H1 (cell line): ENCODE measurements at regions not wholly inside any gene's neighbourhood (a gene's known extent, or its start where the extent isn't known, plus 50 kb on each side); places are given as distances from the start of the nearest gene placed in this dataset.

Source experiments
- CBX8 ChIP-seq: fragments of 300-800, 300-1000 bp; sonication (generic); IDR thresholded peaks from 2 replicates; pipeline ENCODE4 v1.7.1; 2016; ENCODE audit warnings: low read depth, low read length, borderline replicate concordance
- EGR1 ChIP-seq: IDR thresholded peaks from 2 replicates; pipeline ENCODE4 v1.6.1; 2011; ENCODE audit warnings: low read depth, low read length, borderline replicate concordance
- RNF2 ChIP-seq: fragments of 200-900, 300-1000 bp; sonication (generic); IDR thresholded peaks from 2 replicates; pipeline ENCODE4 v1.7.1; 2016; ENCODE audit warnings: borderline replicate concordance, low read depth, mild to moderate bottlenecking, antibody characterized with exemption, low read length; ENCODE audit not compliant: poor library complexity, severe bottlenecking; ENCODE audit errors: missing control alignments
- SIX5 ChIP-seq: IDR thresholded peaks from 2 replicates; pipeline ENCODE4 v1.6.1; 2011; ENCODE audit warnings: mild to moderate bottlenecking, low read depth, low read length
- SRF ChIP-seq: IDR thresholded peaks from 2 replicates; pipeline ENCODE4 v1.6.1; 2011; ENCODE audit warnings: mild to moderate bottlenecking, low read depth, low read length, moderate library complexity
- TF ChIP-seq, protein P1 (sequence below): fragments of 300-600 bp; sonication (generic); IDR thresholded peaks from 2 replicates; pipeline ENCODE4 v1.7.1; 2012; ENCODE audit warnings: low read length, moderate library complexity, mild to moderate bottlenecking, inconsistent platforms; ENCODE audit not compliant: insufficient replicate concordance

DNA sequence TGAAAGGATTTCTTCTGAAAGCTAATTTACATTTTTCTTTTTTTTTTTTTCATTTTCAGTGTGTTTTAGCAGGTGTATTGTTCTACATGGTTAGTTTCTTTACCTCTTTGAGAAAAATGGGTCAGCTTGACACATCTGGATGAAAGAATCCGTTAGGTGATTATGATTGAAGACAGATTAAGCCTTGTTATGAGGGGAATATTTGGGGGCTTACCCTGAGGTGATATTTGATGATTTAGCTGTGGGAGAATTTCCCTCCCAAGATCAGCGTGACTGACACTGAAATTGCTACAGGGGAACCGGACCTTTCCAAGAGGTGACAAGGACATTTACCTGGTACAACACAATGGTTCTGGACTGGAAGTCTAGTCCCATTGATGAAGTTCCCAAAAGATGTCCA is 147.5 kb downstream of the NFKBIZ start (continued):
- TF ChIP-seq, protein P1, sequence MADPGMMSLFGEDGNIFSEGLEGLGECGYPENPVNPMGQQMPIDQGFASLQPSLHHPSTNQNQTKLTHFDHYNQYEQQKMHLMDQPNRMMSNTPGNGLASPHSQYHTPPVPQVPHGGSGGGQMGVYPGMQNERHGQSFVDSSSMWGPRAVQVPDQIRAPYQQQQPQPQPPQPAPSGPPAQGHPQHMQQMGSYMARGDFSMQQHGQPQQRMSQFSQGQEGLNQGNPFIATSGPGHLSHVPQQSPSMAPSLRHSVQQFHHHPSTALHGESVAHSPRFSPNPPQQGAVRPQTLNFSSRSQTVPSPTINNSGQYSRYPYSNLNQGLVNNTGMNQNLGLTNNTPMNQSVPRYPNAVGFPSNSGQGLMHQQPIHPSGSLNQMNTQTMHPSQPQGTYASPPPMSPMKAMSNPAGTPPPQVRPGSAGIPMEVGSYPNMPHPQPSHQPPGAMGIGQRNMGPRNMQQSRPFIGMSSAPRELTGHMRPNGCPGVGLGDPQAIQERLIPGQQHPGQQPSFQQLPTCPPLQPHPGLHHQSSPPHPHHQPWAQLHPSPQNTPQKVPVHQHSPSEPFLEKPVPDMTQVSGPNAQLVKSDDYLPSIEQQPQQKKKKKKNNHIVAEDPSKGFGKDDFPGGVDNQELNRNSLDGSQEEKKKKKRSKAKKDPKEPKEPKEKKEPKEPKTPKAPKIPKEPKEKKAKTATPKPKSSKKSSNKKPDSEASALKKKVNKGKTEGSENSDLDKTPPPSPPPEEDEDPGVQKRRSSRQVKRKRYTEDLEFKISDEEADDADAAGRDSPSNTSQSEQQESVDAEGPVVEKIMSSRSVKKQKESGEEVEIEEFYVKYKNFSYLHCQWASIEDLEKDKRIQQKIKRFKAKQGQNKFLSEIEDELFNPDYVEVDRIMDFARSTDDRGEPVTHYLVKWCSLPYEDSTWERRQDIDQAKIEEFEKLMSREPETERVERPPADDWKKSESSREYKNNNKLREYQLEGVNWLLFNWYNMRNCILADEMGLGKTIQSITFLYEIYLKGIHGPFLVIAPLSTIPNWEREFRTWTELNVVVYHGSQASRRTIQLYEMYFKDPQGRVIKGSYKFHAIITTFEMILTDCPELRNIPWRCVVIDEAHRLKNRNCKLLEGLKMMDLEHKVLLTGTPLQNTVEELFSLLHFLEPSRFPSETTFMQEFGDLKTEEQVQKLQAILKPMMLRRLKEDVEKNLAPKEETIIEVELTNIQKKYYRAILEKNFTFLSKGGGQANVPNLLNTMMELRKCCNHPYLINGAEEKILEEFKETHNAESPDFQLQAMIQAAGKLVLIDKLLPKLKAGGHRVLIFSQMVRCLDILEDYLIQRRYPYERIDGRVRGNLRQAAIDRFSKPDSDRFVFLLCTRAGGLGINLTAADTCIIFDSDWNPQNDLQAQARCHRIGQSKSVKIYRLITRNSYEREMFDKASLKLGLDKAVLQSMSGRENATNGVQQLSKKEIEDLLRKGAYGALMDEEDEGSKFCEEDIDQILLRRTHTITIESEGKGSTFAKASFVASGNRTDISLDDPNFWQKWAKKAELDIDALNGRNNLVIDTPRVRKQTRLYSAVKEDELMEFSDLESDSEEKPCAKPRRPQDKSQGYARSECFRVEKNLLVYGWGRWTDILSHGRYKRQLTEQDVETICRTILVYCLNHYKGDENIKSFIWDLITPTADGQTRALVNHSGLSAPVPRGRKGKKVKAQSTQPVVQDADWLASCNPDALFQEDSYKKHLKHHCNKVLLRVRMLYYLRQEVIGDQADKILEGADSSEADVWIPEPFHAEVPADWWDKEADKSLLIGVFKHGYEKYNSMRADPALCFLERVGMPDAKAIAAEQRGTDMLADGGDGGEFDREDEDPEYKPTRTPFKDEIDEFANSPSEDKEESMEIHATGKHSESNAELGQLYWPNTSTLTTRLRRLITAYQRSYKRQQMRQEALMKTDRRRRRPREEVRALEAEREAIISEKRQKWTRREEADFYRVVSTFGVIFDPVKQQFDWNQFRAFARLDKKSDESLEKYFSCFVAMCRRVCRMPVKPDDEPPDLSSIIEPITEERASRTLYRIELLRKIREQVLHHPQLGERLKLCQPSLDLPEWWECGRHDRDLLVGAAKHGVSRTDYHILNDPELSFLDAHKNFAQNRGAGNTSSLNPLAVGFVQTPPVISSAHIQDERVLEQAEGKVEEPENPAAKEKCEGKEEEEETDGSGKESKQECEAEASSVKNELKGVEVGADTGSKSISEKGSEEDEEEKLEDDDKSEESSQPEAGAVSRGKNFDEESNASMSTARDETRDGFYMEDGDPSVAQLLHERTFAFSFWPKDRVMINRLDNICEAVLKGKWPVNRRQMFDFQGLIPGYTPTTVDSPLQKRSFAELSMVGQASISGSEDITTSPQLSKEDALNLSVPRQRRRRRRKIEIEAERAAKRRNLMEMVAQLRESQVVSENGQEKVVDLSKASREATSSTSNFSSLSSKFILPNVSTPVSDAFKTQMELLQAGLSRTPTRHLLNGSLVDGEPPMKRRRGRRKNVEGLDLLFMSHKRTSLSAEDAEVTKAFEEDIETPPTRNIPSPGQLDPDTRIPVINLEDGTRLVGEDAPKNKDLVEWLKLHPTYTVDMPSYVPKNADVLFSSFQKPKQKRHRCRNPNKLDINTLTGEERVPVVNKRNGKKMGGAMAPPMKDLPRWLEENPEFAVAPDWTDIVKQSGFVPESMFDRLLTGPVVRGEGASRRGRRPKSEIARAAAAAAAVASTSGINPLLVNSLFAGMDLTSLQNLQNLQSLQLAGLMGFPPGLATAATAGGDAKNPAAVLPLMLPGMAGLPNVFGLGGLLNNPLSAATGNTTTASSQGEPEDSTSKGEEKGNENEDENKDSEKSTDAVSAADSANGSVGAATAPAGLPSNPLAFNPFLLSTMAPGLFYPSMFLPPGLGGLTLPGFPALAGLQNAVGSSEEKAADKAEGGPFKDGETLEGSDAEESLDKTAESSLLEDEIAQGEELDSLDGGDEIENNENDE: no peak
- TF ChIP-seq RNF2 (no peak), EGR1 (no peak), SRF (no peak), CBX8 (no peak), SIX5 (no peak)
